ENCODE measurements at regions not wholly inside any gene's neighbourhood (a gene's known extent, or its start where the extent isn't known, plus 50 kb on each side); places are given as distances from the start of the nearest gene placed in this dataset.

- WGBS (ENCODE audit: extremely low coverage, insufficient read length, low lambda C conversion rate): no CpG with 5 or more reads among the region's 5 CpGs
- no peak overlapping the region for H3K23ac ChIP-seq (ENCODE audit: insufficient read length, low read depth, low read length)
- no peak overlapping the region for H3K9ac ChIP-seq (ENCODE audit: extremely low read depth, insufficient read length, low read length)
- no peak overlapping the region for H3K4me3 Mint-ChIP-seq
- no peaks in the 10 kb centered on the region for H3K79me1 ChIP-seq (ENCODE audit: insufficient read depth, low read depth, low read length, poor library complexity, severe bottlenecking)
- no peak overlapping the region for H3K27ac Mint-ChIP-seq
- H3K4me1 Mint-ChIP-seq: no peaks in the 10 kb centered on the region
- no peaks in the 10 kb centered on the region for H4K20me1 ChIP-seq (ENCODE audit: control insufficient read depth, insufficient read depth, insufficient read length)
- no peak overlapping the region for H3K18ac ChIP-seq (ENCODE audit: insufficient read length, low read depth, low read length)
- no peak overlapping the region for H2AFZ ChIP-seq (ENCODE audit: low read length)
- no peaks in the 10 kb centered on the region for H3K27me3 ChIP-seq (ENCODE audit: insufficient read depth, low read length)
- no peak overlapping the region for H2BK5ac ChIP-seq (ENCODE audit: insufficient read length, low read length)
- no peak overlapping the region for H3T11ph ChIP-seq (ENCODE audit: low read length)
- no peak for DNase-seq
- no peaks in the 10 kb centered on the region; a peak in 1 of 5 replicates for H3K9me3 Mint-ChIP-seq
- H2BK15ac ChIP-seq (ENCODE audit: low read depth, low read length): no peak overlapping the region
- H3K27me3 Mint-ChIP-seq (ENCODE audit: low read depth): no peaks in the 10 kb centered on the region; the same call in 1 of the 2 replicates
- no peak overlapping the region for H3K14ac ChIP-seq (ENCODE audit: insufficient read depth, low read length)
- H2BK120ac ChIP-seq (ENCODE audit: low read depth, low read length, poor library complexity, severe bottlenecking): no peak overlapping the region
- no peak overlapping the region for H3K4ac ChIP-seq (ENCODE audit: low read depth, low read length)
- no peaks in the 10 kb centered on the region for H3K79me2 ChIP-seq (ENCODE audit: insufficient read depth, low read length)
- no peak overlapping the region for H2BK12ac ChIP-seq (ENCODE audit: insufficient read length, low read depth, low read length)
- no peak overlapping the region for H3K56ac ChIP-seq (ENCODE audit: insufficient read length, low read depth, low read length)
- H2BK20ac ChIP-seq (ENCODE audit: low read depth, low read length, poor library complexity, severe bottlenecking): no peak overlapping the region
- H3K27ac ChIP-seq (ENCODE audit: insufficient read length, low read depth, low read length): no peak overlapping the region
- no peak overlapping the region for H3K4me2 ChIP-seq (ENCODE audit: insufficient read depth, insufficient read length, low read length)
- H3K9me3 ChIP-seq (ENCODE audit: control insufficient read depth, low read depth, low read length): no peaks in the 10 kb centered on the region
- H4K8ac ChIP-seq (replicated peaks; ENCODE audit: insufficient read length, low read depth, low read length): no peak overlapping the region
- no peak for TF ChIP-seq CTCF (conservative IDR thresholded peaks at IDR 0.05)
- H3K4me1 ChIP-seq (ENCODE audit: insufficient read depth, low read length): no peaks in the 10 kb centered on the region
- H4K5ac ChIP-seq (ENCODE audit: insufficient read length, low read depth, low read length): no peak overlapping the region
- H4K91ac ChIP-seq (ENCODE audit: insufficient read length, low read depth, low read length): no peak overlapping the region
- H3K23me2 ChIP-seq (ENCODE audit: insufficient read length, low read depth, low read length, poor library complexity, severe bottlenecking): no peaks in the 10 kb centered on the region
- H3K36me3 Mint-ChIP-seq (ENCODE audit: insufficient read depth in 1 of 3, low read depth in 3 of 3): no peaks in the 10 kb centered on the region
- H2AK5ac ChIP-seq (ENCODE audit: insufficient read length, low read length): no peak overlapping the region
Observed at GRCh38 chr4:110265001-110265400, 66.6 kb upstream of the ELOVL6 start.

Data from H9 (cell line).